MM.1S (cell line): ENCODE measurements at regions not wholly inside any gene's neighbourhood (a gene's known extent, or its start where the extent isn't known, plus 50 kb on each side); places are given as distances from the start of the nearest gene placed in this dataset.

Experiments used
- CTCF ChIP-seq: fragments of 300-600 bp; sonication (generic); IDR thresholded peaks from 2 replicates; pipeline ENCODE4 v1.5.1; 2016; ENCODE audit warnings: antibody characterized with exemption, low read length, mixed read lengths
- EZH2 ChIP-seq: fragments of 300-600 bp; sonication (generic); optimal IDR thresholded peaks from 2 replicates; pipeline ENCODE3; 2017; ENCODE audit warnings: low read depth, mild to moderate bottlenecking, antibody characterized with exemption, low read length, mixed read lengths

- TF ChIP-seq CTCF = no peak
- TF ChIP-seq EZH2 = no peak
Measured at GRCh38 chr10:20970044-20970443, 72.9 kb upstream of the NEBL start.
